EL (cell line): ENCODE measurements at regions not wholly inside any gene's neighbourhood (a gene's known extent, or its start where the extent isn't known, plus 50 kb on each side); places are given as distances from the start of the nearest gene placed in this dataset.
"Not testable (repeated sequence)": the region's sequence is repeated elsewhere in the genome, so short reads cannot be mapped to it uniquely, and the experiment has no call there.

Experiments used
- DNase-seq: peaks from one replicate; pipeline ENCODE4 v3.0.0-alpha.2; 2016

DNA sequence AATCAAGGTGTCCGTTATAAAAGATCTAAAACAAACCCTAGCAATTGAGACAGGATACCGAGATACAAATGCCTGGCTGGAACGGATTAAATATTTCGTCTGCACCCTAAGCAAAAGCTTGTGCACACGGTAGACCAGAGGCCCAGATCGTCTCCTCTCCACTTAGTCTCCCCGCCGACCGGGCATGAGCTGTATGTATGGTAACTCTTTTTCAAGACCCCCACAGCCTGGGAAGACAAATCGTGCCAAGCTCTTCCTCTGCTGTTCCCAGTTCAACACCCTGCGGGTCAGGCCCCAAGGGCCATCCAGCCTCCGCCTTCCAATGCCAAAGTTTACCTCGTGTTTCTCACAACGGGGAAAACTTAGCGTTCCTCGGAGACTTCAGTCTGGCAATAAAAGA, 285.7 kb upstream of the GALNT17 start:
- DNase-seq, result no peak

DNA sequence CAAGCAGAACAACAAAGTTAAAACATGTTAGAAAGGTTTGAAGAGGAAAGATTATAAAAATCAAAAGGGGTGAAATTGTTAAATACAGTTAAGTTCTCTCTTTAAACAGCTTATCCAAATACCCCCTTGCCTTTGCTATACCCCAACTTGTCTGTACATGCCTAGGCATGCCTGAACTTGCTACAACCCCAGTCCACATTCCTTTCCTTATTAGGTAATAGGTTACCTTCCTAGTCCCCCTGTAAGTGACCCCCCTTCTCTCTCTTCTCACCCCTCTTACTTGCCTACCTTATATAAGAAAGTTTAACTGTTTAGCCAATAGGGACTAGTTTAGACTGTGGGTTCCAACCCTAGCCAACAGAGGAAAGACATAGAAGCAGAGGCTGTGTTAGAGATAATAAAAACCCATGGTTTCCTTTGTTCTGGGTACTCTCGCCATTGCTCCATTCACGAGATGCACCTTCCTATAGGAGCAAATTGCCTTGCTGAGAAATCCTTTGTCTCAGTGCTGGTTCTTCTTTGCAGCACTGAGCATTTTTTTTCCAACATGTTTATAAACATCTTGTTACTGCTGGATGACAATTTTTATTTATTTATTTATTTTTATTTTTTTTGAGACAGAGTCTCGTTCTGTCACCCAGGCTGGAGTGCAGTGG, 282.2 kb upstream of the GALNT17 start:
- DNase-seq, result no peak

DNA sequence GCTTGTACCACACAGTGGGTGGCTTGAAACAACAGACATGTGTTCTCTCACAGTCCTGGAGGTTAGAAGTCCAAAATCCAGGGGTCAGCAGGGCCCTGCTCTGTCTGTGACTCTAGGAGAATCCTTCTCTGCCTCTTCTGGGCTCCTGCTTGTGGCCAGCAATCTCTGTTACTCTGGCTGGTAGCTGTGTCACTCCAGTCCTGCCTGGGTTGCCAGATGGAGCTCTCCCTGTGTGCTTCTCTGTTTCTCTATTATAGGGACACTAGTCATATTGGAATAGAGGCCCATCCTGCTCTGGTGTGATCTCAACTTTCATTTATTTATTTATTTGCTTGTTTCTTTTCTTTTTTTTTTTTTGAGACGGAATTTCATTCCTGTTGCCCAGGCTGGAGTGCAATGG, 276.6 kb upstream of the GALNT17 start:
- DNase-seq, result no peak

DNA sequence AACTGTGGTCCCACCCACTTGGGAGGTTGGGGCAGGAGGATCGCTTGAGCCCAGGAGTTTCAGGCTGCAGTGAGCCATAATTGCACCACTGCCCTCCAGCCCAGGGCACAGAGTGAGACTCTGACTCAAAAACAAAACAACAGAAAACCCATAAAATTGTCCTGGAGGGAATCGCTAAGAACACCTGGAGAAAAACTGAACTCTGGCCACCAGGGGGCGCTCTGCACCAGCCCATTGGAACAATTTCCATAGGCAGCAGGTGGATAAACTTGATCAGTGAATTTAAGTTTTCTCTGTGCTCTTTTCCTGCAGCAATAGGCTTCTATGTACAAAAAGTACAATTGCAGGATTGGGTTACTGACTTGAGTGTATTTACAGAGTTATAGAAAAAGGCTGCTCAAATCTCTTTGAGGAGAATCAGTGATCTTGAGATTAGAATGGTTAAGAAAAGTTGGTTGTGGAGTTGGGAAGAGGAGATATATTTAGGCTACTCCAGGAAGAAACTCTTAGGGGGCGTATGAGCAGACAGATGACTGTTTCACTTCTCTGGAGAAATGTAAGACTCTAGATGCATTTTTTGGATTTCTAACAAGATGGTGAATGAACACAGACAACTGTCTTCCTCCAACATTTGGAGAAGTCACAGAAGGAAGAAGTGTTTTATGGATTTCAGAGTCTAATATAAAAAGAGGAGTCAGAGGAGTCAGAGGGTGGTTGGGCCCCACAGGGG, 274.9 kb upstream of the GALNT17 start:
- DNase-seq, result peak; percentile 24

DNA sequence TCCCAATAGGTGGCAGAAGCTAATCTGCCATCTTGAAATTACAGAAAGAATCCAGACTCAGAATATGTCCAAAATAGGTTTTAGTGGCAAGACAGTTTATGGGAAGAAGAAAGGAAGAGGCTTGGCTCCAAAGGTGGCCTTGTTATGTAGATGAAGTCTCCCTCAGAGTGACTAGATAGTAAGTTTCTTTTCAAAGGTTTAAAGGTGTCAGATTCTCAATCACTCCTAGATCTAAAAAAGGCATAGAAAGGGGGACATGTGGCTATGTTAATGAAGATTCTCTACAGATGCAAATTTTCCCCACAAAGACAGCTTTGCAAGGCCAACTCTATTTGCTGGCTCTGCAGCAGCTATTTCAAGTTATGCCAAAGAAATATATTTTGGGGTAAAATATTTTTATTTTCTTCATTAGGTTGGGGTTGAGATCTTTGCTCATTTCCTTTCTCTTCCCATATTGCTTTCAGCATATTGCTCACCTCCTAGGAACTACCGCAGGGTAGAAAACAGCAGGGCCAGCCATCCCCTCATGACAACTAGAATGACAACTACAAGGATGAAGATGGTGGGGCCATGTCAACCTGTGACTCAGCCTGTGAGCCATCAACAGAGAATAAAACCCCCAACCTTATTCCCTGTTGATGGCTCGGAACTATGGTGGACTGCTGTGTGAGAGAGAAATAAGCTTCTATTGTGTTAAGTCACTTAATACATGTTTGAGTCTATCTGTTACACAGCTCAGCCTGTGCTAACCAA, 274.0 kb upstream of the GALNT17 start:
- DNase-seq, result no peak

DNA sequence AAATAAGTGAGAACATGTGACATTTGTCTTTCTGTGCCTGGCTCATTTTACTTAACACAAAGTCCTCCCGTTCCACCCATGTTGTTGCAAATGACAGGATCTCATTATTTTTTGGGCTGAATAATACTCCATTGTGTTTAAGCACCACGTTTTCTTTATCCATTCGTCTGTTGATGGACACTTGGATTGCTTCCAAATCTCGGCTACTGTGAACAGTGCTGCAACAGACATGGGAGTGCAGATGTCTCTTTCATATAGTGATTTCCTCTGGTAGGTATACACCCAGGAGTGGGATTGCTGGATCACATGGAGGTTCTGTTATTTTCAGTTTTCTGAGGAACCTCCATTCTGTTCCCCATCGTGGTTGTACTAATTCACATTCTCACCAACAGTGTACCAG, 264.4 kb upstream of the GALNT17 start:
- no peak for DNase-seq

DNA sequence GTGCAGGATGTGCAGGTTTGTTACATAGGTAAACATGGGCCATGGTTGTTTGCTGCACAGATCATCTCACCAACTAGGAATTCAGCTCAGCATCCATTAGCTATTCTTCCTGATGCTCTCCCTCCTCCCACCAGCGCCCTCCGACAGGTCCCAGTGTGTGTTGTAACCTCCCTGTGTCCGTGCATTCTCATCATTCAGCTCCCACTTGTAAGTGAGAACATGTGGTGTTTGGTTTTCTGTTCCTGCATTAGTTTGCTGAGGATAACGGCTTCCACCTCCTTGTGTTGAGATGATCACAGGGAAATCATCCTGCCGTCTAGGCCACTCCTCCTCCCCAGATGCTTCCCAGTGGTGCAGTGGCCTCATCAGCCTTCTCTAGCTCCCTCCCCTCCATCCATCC, 261.6 kb upstream of the GALNT17 start:
- DNase-seq, result no peak

DNA sequence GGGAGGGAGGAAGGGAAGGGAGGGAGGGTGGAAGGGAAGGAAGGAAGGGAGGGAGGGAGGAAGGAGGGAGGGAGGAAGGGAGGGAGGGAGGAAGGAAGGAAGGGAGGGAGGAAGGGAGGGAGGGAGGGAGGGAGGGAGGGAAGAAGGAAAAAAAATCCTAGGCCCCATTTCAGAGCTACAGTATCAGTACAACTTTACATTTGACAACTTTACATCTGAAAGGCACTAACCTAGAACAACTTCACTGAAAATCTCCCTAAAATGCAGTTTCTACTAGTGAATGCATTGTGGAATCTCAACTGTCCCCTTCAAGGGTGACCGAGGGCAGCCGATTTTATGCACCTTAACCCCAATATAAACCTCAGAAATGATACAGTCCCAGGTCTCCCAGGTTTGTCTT, 259.8 kb upstream of the GALNT17 start:
- no peak for DNase-seq

DNA sequence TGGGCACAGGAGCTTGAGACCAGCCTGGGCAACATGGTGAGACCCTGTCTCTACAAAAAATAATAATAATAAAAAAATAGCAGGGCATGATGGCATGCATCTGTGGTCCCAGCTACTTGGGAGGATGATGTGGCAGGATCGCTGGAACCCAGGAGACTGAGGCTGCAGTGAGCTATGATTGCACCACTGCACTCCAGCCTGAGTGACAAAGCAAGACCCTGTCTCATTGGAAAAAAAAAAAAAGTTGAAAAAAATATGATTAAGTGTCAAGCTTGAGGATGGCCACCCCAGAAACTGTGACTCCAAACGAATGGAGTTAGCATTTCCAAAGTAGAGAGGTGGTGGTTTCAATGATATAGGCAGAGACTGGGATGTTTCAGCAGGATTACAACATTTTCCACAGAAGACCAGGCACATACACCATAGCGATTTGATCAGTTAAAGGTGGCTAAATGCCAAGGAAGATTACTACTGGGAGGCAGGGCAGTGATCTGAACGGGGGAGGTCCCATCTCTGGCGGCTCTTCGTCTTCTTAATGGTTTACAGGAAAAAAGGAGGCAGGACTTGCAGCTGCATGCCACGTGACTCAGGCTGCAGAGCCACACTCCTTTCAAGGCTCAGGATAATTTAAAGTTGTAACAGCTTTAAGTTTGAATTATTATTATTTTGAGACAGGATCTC, 250.6 kb upstream of the GALNT17 start:
- DNase-seq, result no peak

DNA sequence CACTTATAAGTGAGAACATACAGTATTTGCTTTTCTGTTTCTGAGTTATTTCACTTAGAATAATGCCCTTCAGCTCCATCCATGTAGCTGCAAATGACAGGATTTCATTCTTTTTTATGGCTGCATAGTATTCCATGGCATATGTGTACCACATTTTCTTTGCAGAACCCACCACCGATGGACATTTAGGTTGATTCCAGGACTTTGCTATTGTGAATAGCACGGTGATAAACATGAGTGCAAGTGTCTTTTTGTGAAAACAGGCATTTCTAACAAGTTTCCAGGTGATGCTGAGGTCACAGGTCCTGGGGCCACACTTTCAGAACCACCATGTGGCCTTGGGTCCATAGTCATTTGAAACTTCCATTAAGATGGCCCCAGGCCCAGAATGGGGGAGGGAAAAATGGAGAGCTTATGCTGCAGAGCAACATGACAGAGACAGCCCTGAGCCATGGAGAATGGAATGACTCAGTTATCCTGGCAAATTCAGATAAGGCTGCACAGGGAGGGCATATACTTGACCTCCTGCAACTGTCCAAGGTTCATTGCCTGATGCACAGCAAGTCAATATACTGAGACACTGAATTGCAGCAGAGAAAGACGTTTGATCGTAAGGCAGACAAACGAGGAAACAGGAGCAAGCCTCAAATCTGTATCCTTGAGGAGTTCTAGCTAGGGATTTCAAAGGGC, 248.0 kb upstream of the GALNT17 start:
- no peak for DNase-seq

DNA sequence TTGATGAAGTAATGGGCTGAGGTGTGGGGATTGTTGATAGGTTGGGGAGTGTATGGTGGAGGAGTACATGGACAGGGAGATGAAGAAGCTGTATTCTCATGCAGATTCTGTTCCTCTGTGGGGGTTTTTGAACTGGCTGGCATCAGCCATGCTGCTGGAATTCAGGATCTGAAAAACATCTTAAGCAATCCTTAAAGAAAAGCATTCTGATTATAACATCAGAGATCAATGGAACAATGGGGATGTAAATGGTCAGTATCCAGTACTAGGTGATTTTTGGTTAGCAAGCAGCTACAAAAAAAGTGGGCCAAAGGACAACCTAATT, 247.5 kb upstream of the GALNT17 start:
- no peak for DNase-seq

DNA sequence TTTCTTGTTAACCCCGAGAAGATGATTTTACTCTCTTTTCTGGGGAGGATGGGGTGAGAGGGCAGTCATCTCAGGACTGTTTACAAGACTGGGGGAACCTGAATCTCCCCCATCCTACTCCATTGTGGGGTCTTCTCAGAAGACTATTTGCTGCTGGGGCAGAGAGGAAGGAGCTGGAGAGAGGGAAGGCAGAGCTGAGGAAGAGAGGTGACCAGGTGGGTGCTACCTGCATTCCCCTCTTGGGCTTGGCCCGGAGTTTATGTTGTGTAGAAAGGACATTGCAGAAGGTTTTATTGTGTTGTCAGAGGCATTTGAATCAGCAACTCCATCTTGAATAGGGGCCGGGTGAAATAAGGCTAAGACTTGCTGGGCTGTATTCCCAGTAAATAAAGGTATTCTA, 247.1 kb upstream of the GALNT17 start:
- DNase-seq, result no peak

DNA sequence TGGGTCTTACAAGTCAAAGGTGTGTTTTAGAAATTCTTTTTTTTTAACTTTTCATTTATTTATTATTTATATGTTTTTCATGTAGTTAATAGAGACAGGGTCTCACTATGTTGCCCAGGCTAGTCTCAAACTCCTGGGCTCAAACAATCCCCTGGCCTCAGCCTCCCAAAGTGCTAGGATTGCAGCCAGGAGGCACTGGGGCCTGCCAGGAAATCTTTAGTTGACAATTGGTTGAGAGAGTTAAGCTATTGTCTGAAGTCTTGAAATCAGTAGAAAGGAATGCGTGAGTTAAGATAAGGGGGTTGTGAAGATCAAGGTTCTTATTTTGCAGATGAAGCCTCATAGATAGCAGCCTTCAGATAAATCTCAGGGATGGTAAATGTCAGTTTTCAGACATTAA, 245.4 kb upstream of the GALNT17 start:
- DNase-seq, result no peak

DNA sequence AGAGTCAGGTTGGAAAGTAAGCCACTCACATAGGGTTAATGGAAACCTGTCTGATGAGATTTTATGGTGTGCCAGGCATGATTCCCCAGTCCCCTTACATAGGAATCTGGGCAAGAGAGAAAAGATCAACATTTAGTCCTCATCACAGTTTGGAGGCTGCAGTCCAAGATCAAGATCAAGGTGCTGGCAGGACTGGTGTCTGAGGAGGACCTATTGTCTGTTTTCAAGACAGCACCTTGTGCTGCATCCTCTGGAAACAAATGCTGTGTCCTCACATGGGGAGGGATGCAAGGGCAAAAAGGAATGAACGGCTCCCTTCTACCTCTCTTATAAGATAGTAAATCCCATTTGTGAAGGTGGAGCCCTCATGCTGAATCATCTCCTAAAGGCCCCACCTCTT, 244.8 kb upstream of the GALNT17 start:
- DNase-seq, result no peak

DNA sequence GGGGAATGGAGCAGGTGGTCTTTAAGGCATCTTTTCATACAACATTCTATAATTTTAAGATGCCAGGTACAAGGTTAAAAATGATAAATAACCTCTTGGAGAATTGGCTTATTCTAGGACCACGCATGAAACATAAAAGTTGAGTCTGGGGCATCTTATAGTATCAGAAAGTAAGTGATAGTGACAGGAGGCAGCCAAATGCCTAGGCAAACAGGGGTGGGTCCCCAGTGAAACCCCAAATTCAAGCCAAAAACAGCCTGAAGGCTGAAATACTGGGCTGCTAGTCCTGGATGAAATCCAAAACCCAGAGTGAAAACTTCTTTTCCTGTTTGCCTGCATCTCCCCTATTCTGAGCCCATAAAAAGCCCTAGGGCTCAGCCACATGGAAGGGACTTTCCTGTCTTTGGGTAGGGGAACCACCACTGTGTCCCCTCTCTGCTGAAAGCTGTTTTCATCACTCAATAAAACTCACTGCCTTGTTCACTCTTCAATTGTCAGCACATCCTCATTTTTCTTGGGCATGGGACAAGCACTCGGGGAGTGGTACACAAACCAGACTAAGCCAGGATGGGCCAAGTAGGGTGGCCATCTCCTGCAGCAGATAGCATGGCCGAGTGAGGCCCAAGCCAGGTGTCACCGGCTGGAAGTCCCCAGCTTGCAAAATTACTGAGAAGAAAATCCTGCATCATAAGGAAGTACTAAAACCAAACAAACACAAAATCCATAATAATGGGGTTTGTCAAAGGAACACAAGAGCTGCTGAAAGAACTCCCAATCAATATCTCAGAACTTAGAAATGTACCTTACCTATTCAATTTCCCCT, 241.6 kb upstream of the GALNT17 start:
- DNase-seq, result no peak

DNA sequence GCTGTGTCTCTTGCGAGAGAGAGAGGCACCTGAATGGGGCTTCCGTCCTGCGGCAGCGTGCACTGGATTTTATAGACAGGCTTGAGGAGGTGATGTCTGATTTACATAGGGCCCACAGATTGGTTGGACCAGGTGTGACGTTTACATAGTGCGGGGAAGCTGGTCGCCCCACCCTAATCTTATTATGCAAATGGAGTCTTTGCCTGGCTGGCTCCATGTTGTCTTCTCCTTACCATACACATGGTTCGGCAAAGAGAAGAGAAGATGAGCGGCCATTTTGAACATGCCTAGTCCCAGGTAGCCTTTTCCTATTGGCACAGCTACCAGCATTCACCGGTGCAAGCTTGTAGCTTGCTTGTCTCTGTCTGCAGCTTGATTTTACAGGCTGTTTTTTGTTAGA, 238.5 kb upstream of the GALNT17 start:
- DNase-seq, result no peak

DNA sequence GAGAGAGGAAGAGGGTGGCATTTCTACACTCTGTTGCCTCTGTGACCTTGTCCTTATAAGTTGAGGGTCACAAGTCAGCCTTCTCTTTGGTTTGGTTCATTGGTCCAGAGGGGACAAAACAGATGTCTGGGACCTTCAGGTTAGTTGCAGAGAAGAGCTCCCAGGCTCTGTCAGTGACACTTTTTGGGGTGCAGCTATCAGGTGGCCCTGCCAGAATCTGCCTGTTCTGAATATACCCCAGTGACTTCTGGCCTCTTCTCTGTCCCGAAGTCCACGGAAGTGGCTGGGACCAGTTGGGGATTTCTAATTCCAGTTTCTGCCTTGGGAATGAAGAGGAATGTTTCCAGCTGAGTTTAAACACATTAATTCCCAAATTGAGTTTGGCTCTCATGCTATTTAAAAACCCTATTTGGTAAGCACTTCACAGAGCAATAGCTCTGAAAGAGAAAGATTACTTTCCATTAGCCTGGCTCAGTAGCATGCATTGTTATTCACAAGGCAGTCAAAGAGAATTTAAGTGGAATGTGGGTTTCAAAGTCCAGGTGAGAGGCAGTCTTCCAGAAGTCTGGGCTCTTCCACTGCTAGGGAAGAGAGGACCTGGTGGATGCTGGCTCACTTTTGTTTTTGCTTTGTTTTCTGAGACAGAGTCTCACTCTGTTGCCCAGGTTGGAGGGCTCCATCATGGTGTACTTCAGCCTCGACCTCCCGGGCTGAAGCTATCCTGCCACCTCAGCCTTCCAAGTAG, 237.8 kb upstream of the GALNT17 start:
- DNase-seq, result no peak

DNA sequence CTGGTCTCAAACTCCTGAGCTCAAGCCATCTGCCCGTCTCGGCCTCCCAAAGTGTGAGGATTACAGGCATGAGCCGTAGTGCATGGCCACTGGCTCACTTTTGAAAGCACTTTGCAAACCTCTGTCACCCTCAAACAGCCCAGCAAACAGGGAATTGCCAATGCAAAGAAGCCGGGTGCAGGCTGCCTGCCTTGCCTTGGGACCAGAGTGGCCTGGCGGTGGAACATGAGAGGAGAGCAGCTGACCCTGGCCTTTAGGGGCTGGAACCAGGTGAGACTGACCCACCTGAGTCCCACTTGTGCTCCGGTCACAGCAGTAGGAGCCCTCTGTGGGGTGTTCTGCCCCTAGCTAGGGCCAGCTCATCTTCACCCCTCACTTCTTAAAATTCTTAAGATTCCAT, 237.1 kb upstream of the GALNT17 start:
- DNase-seq, result no peak

DNA sequence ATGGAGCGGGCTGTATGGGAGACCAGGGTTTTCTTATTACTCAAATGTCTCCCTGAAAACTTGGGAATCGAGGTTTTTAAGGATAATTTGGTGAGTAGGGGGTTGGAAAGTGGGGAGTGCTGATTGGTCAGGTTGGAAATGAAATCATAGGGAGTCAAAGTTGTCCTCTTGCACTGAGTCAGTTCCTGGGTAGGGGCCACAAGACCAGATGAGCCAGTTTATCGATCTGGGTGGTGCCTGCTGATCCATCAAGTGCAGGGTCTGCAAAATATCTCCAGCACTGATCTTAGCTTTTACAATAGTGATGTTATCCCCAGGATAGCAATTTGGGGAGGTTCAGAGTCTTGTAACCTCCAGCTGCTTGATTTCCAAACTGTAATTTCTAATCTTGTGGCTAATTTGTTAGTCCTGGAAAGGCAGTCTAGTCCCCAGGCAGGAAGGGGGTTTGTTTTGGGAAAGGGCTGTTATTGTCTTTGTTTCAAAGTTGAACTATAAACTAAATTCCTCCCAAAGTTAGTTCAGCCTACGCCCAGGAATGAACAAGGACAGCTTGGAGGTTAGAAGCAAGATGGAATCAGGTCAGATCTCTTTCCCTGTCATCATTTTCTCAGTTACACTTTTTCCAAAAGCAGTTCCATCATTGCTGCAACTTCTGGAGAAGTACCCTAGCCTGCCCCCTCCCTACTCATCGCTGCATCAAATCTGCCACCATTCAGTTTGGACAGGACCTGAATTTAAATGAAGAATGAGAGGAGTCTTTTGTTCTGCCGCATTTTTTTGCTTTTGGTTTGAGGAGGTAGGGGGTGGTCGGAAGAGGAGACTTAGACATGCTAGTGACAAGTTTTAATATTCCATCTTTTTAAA, 236.4 kb upstream of the GALNT17 start:
- not testable (repeated sequence) for DNase-seq
